GM12873 (cell line): ENCODE measurements at regions not wholly inside any gene's neighbourhood (a gene's known extent, or its start where the extent isn't known, plus 50 kb on each side); places are given as distances from the start of the nearest gene placed in this dataset.

Experiments used
- CTCF ChIP-seq: IDR thresholded peaks from 2 replicates; pipeline ENCODE4 v1.5.1; 2012; ENCODE audit warnings: low read depth, mild to moderate bottlenecking, moderate library complexity, low read length, control low read depth; ENCODE audit not compliant: insufficient read depth; ENCODE audit errors: missing control alignments

- TF ChIP-seq CTCF, result no peak
Measured at GRCh38 chr5:107286447-107287098, 384.2 kb downstream of the EFNA5 start.

GRCh38 chr5:107285772-107286171 lies 385.0 kb downstream of the EFNA5 start:
- no peak for TF ChIP-seq CTCF

- no peak for TF ChIP-seq CTCF
Measured at GRCh38 chr5:107284822-107285525, 385.8 kb downstream of the EFNA5 start.

GRCh38 chr5:107282061-107282460 lies 388.7 kb downstream of the EFNA5 start:
- TF ChIP-seq CTCF, result no peak

GRCh38 chr5:107278774-107279173 lies 392.0 kb downstream of the EFNA5 start:
- no peak for TF ChIP-seq CTCF

- no peak for TF ChIP-seq CTCF
Measured at GRCh38 chr5:107277485-107278125, 393.1 kb downstream of the EFNA5 start.

GRCh38 chr5:107275333-107275732 lies 395.4 kb downstream of the EFNA5 start:
- no peak for TF ChIP-seq CTCF
